Nephron (organoid): ENCODE measurements at regions not wholly inside any gene's neighbourhood (a gene's known extent, or its start where the extent isn't known, plus 50 kb on each side); places are given as distances from the start of the nearest gene placed in this dataset.

Experiments
- H3K27ac Mint-ChIP-seq, 3 experiments: 2 replicates each; pipeline ENCODE4 v1.8.0; 2020; ENCODE audit warnings: mixed read lengths in 3 of 3, mild to moderate bottlenecking in 2 of 3, moderate library complexity in 1 of 3
- H3K27me3 Mint-ChIP-seq: 2 replicates; pipeline ENCODE4 v1.8.0; 2021; ENCODE audit warnings: low read depth, mild to moderate bottlenecking, moderate library complexity, mixed read lengths
- H3K36me3 Mint-ChIP-seq: 2 replicates; pipeline ENCODE4 v1.8.0; 2020; ENCODE audit warnings: low read depth, mixed read lengths
- H3K4me1 Mint-ChIP-seq: 2 replicates; pipeline ENCODE4 v1.8.0; 2020; ENCODE audit warnings: mixed read lengths
- H3K4me3 Mint-ChIP-seq, 3 experiments: 2 replicates each; pipeline ENCODE4 v1.8.0; 2020; ENCODE audit warnings: mild to moderate bottlenecking in 3 of 3, mixed read lengths in 3 of 3, moderate library complexity in 2 of 3
- H3K9me3 Mint-ChIP-seq: 2 replicates; pipeline ENCODE4 v1.8.0; 2020; ENCODE audit warnings: mixed read lengths
- TF ChIP-seq, protein P1 (sequence below), 3 experiments: fragments of 200-600 bp; sonication (generic); IDR thresholded peaks; one replicate each; pipeline ENCODE4 v1.5.0; 2021; ENCODE audit warnings: antibody characterized with exemption in 3 of 3; ENCODE audit not compliant: unreplicated experiment in 3 of 3

DNA sequence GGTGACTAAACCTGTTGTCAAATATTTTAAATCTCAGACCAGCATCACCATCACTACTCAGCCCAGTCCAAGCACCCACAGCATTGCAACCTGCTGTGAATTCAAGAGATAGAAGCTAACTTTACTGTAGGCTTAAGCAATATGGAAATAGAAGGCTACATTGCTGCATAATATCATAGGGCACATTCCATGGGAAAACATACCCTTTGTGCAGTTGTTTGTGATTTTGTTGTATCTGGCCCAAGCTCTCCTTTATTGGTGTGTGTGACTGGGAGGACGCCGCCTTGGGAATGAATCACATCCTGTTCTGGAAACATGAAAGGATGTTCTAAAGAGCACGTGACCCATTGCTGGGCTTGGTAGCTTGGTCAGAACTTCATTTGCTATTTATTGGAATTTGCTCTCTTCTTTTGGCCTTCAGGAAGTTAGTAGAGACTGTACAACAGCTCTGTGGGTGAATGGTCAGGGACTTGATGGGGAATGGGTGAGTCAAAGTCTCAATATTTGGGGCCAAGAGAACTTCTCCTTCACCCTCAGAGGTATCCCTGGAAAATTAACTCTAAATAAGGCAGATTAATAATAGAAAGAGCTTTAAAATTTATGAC is 106.8 kb upstream of the SERPINE2 start:
- H3K9me3 Mint-ChIP-seq = no peaks in the 10 kb centered on the region
- TF ChIP-seq, protein P1, sequence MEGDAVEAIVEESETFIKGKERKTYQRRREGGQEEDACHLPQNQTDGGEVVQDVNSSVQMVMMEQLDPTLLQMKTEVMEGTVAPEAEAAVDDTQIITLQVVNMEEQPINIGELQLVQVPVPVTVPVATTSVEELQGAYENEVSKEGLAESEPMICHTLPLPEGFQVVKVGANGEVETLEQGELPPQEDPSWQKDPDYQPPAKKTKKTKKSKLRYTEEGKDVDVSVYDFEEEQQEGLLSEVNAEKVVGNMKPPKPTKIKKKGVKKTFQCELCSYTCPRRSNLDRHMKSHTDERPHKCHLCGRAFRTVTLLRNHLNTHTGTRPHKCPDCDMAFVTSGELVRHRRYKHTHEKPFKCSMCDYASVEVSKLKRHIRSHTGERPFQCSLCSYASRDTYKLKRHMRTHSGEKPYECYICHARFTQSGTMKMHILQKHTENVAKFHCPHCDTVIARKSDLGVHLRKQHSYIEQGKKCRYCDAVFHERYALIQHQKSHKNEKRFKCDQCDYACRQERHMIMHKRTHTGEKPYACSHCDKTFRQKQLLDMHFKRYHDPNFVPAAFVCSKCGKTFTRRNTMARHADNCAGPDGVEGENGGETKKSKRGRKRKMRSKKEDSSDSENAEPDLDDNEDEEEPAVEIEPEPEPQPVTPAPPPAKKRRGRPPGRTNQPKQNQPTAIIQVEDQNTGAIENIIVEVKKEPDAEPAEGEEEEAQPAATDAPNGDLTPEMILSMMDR (IDR thresholded peaks at IDR 0.05; ENCODE audit: unreplicated experiment in 3 of 3) = no peak
- no peak overlapping the region for H3K27ac Mint-ChIP-seq
- H3K4me3 Mint-ChIP-seq = no peak overlapping the region
- no peaks in the 10 kb centered on the region for H3K27me3 Mint-ChIP-seq
- no peaks in the 10 kb centered on the region for H3K36me3 Mint-ChIP-seq
- H3K4me1 Mint-ChIP-seq = peaks cover 18% of the 10 kb centered on the region

- H3K4me1 Mint-ChIP-seq = peaks cover 18% of the 10 kb centered on the region
- no peaks in the 10 kb centered on the region for H3K36me3 Mint-ChIP-seq
- no peak overlapping the region for H3K27ac Mint-ChIP-seq
- peaks cover 2% of the 10 kb centered on the region for H3K9me3 Mint-ChIP-seq
- TF ChIP-seq, protein P1 (IDR thresholded peaks at IDR 0.05; ENCODE audit: unreplicated experiment in 3 of 3) = no peak
- no peaks in the 10 kb centered on the region for H3K27me3 Mint-ChIP-seq
- no peak overlapping the region for H3K4me3 Mint-ChIP-seq
These were observed 104.4 kb upstream of the SERPINE2 start for GRCh38 chr2:224143526-224143925.

DNA sequence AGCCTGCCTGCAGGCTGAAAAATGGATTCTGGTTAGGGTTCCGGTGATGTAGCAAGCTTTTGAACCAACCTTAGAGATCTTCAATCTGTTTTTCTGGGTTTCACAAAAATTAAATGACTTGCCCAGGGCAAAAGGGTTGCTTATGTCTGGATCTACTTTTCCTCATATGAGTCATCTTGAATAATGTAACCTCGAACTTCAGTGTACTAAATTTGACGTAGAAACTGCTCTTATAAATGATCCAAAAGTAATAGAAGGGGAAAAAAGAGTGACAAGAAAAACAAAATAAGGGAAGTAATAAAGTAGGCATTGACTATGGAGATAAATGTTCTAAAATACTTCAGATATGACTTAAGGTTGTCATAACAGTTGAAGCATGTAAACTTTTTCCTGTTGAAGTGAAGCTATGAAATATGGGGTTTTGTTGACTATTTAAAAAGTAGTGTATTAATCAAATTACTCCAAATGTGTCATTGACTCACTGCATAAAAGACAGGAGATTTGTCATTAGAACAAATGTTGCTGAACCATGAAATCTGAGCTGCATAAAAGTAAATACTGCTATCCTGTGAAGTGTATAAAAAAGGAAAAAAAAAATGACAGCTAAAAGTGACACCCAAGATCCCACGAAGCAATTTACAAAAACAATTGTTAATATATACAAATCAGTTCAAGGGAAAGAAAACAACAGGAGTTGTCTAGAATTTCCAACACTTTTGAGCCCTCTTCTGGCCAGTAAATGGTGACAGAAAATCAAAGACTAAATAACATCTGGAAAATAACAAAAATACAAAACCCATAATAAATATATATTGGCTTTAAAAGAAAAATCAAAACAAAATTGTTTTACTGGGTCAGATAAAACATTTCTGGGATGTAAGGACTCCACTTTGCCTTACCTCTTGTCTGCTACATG is 103.6 kb upstream of the SERPINE2 start:
- Mint-ChIP-seq H3K27me3 (no peaks in the 10 kb centered on the region), H3K27ac (peak overlapping the region; percentile 6 to 74 (median 12)), H3K4me3 (no peak overlapping the region), H3K36me3 (no peaks in the 10 kb centered on the region), H3K4me1 (peaks cover 18% of the 10 kb centered on the region), H3K9me3 (peaks cover 2% of the 10 kb centered on the region)
- TF ChIP-seq, protein P1 (IDR thresholded peaks at IDR 0.05; ENCODE audit: unreplicated experiment in 3 of 3) = peak in 1 of 3 experiments; percentile 9

DNA sequence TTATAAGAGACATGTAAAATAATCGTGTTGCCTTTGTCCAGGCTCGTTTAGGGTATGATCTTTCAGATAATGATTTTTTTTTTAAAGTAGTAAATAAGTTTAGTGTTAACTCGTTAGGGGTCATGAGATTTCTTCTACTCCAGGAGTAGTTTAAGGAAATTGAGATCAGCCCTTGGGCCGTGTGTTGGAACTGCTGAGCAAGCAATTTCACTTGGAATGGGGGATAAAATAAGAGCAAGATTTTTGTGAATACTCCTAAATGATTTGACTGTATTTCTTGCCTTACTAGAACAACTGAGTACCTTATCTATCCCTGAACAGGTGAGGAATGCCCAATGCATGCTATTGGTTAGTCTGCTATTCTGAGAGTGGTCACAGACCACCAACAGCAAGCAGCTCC is 102.2 kb upstream of the SERPINE2 start:
- Mint-ChIP-seq H3K4me3 (no peak overlapping the region), H3K27ac (peak overlapping the region in 1 of 3 experiments; percentile 18), H3K9me3 (peaks cover 2% of the 10 kb centered on the region), H3K27me3 (no peaks in the 10 kb centered on the region), H3K36me3 (no peaks in the 10 kb centered on the region), H3K4me1 (peaks cover 18% of the 10 kb centered on the region)
- TF ChIP-seq, protein P1 (IDR thresholded peaks at IDR 0.05; ENCODE audit: unreplicated experiment in 3 of 3) = no peak

- TF ChIP-seq, protein P1 (IDR thresholded peaks at IDR 0.05; ENCODE audit: unreplicated experiment in 3 of 3) = no peak
- peaks cover 13% of the 10 kb centered on the region for H3K4me1 Mint-ChIP-seq
- H3K27me3 Mint-ChIP-seq = no peaks in the 10 kb centered on the region
- no peaks in the 10 kb centered on the region for H3K36me3 Mint-ChIP-seq
- no peak overlapping the region for H3K27ac Mint-ChIP-seq
- H3K4me3 Mint-ChIP-seq = no peak overlapping the region
- peaks cover 2% of the 10 kb centered on the region for H3K9me3 Mint-ChIP-seq
These were observed 98.1 kb upstream of the SERPINE2 start for GRCh38 chr2:224137208-224137607.
